ENCODE measurements at regions not wholly inside any gene's neighbourhood (a gene's known extent, or its start where the extent isn't known, plus 50 kb on each side); places are given as distances from the start of the nearest gene placed in this dataset.

DNA sequence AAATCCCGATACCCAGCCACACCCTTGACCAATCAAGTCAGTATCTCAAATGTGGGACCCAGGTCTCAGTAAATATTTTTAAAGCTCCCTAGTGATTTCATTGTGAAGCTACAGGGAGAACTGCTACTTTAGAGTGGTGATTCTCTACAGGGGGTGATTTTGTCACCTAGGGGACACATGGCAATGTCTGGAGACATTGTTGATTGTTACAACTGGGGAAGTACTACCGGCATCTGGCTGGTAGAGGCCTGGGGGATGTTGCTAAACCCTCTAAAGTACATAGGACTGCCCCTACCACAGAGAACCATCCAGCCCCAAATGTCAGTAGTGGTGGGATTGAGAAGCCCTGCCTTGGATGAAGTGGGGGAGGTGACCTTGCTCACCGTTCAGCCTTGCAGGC lies 152.9 kb downstream of the RPS24 start:
- TF ChIP-seq, protein P1, sequence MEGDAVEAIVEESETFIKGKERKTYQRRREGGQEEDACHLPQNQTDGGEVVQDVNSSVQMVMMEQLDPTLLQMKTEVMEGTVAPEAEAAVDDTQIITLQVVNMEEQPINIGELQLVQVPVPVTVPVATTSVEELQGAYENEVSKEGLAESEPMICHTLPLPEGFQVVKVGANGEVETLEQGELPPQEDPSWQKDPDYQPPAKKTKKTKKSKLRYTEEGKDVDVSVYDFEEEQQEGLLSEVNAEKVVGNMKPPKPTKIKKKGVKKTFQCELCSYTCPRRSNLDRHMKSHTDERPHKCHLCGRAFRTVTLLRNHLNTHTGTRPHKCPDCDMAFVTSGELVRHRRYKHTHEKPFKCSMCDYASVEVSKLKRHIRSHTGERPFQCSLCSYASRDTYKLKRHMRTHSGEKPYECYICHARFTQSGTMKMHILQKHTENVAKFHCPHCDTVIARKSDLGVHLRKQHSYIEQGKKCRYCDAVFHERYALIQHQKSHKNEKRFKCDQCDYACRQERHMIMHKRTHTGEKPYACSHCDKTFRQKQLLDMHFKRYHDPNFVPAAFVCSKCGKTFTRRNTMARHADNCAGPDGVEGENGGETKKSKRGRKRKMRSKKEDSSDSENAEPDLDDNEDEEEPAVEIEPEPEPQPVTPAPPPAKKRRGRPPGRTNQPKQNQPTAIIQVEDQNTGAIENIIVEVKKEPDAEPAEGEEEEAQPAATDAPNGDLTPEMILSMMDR (IDR thresholded peaks at IDR 0.05; ENCODE audit: insufficient read depth, missing control alignments): no peak
- DNase-seq (ENCODE audit: insufficient read length, low spot score) (no peak), FAIRE-seq (no peak)

- no peak for FAIRE-seq
- no peak for DNase-seq (ENCODE audit: insufficient read length, low spot score)
- TF ChIP-seq, protein P1 (IDR thresholded peaks at IDR 0.05; ENCODE audit: insufficient read depth, missing control alignments): no peak
Measured at GRCh38 chr10:78187371-78187770, 153.7 kb downstream of the RPS24 start.

- TF ChIP-seq, protein P1 (IDR thresholded peaks at IDR 0.05; ENCODE audit: insufficient read depth, missing control alignments): no peak
- FAIRE-seq (no peak), DNase-seq (ENCODE audit: insufficient read length, low spot score) (no peak)
Measured at GRCh38 chr10:78188446-78188845, 154.8 kb downstream of the RPS24 start.

DNA sequence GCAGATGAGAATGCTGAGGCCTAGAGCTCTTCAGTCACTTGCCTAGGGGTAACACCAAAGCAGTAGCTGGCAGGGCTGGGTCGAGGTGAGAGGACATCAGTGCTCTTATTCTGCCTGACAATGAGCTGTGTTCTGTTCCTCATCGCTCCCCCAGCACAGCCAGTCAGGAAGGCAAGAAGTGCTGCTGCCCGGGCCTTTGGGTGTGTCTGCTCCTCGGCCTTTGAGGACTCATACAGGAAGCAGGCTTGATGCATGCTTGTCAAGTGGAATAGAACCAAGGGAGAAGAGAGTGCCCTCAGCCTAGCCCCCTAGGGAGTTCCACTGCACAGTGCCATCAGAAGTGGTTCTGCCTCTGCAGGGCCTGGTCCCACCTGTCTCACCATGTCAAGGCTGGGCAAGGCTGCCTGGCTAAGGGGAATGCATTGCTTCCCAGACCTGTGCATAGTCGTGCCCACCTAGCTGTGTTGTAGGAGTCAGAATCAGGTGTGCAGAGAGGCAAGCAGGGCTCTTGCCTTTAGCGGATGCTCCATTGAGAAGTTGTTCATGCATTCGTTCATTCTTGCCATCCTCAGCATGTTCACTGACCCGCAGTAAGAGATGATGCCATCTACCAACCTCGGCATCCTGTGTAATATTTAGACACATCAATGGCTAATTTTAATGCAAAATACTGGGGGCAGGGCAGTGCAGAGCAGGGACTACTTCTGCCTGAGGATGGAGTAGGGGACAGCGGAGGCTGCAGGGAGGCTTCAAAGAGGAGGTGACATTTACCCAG lies 156.6 kb downstream of the RPS24 start:
- DNase-seq (ENCODE audit: insufficient read length, low spot score): no peak
- no peak for FAIRE-seq
- TF ChIP-seq, protein P1 (IDR thresholded peaks at IDR 0.05; ENCODE audit: insufficient read depth, missing control alignments): no peak

DNA sequence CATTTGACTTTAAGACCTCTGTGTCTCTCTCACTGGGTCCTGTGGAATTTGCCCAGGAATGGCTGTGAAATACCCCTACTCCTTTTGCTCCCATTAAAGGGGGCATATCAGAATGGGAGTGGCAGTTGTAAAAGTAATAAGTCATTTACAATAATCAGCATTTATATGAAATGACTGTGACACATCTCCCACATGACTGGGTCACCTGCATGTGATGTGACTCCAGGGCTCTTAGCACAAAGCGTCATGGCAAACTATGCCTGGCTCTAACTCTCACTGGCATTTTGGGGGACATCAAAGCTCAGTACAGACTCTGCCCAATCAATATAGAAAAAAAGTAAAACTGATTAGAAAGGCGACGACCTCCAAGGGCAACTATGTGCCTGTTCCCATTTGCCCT lies 157.6 kb downstream of the RPS24 start:
- FAIRE-seq: no peak
- TF ChIP-seq, protein P1 (IDR thresholded peaks at IDR 0.05; ENCODE audit: insufficient read depth, missing control alignments): no peak

GRCh38 chr10:78193189-78193588 lies 159.5 kb downstream of the RPS24 start:
- FAIRE-seq (no peak), DNase-seq (ENCODE audit: insufficient read length, low spot score) (no peak)
- TF ChIP-seq, protein P1 (IDR thresholded peaks at IDR 0.05; ENCODE audit: insufficient read depth, missing control alignments): no peak

More for the DNA sequence above, 157.6 kb downstream of the RPS24 start:
- no peak for DNase-seq (ENCODE audit: insufficient read length, low spot score)

DNA sequence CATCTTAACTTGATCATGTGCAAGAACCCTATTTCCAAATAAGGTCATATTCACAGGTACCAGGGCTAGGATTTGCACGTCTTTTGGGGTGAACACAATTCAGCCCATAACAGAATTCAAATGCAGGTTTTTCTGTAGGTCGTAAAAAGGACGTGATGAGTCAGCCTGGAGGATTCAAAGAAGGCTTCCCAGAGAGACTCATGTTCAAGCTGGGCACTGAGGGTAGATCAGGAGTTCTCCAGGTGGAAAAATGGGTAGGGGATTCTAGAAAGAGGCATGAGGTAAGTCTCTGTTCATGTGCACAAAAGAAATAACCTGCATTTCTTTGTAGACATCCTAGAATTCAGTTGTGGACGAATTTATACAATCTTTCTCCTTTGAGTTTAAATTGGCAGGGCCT lies 160.4 kb downstream of the RPS24 start:
- TF ChIP-seq, protein P1 (IDR thresholded peaks at IDR 0.05; ENCODE audit: insufficient read depth, missing control alignments): no peak

More for the DNA sequence above, 160.4 kb downstream of the RPS24 start:
- DNase-seq (ENCODE audit: insufficient read length, low spot score) (no peak), FAIRE-seq (no peak)

Data from D721Med (cell line).